Endothelial cell of umbilical vein (primary cell): ENCODE measurements at regions not wholly inside any gene's neighbourhood (a gene's known extent, or its start where the extent isn't known, plus 50 kb on each side); places are given as distances from the start of the nearest gene placed in this dataset.

Experiments
- BruUV-seq: library from RNA; stranded (reverse); fragments of 400-500 nt; replicated peaks from 2 replicates; lab custom pipeline; 2021; lab: Mats Ljungman, UMichigan
- CTCF ChIA-PET: fragments of 300-600, 350-600 bp; sonication (Branson Sonifier 250); formaldehyde crosslinking; loops from one replicate; lab custom pipeline; 2021; ENCODE audit warnings: antibody characterized with exemption, inconsistent platforms; lab: Charles Lee
- POLR2A ChIA-PET: fragments of 300-600, 350-600 bp; sonication (Branson Sonifier 250); formaldehyde crosslinking; loops from one replicate; lab custom pipeline; 2021; ENCODE audit warnings: antibody characterized with exemption, inconsistent platforms; lab: Charles Lee
- DNase-seq: peaks from one replicate; pipeline ENCODE4 v3.0.0-alpha.2; 2011; ENCODE audit warnings: low read depth, low spot score
- FAIRE-seq: peaks from 2 replicates; lab custom pipeline; 2011; peaks lifted over from hg19 to GRCh38; lab: Jason Lieb, UNC
- H2AFZ ChIP-seq: 2 replicates; pipeline ENCODE4 v1.6.0; 2012; ENCODE audit warnings: low read depth, low read length, control low read depth, inconsistent platforms
- H3K27ac ChIP-seq: 2 replicates; pipeline ENCODE4 v1.5.1; 2011; ENCODE audit warnings: low read depth, mild to moderate bottlenecking, control low read depth, low read length, moderate library complexity; ENCODE audit not compliant: insufficient read depth
- H3K27me3 ChIP-seq, 2 experiments: 2 replicates each; pipeline versions ENCODE4 v1.6.0 to v1.6.1; 2011; ENCODE audit warnings: low read length in 2 of 2, mixed read lengths in 1 of 2; ENCODE audit not compliant: control insufficient read depth in 2 of 2, insufficient read depth in 2 of 2
- H3K36me3 ChIP-seq, 2 experiments: 2 replicates in 1 of 2; 3 replicates in 1 of 2; pipeline ENCODE4 v1.5.1; 2011; ENCODE audit warnings: low read length in 2 of 2, mild to moderate bottlenecking in 1 of 2, moderate library complexity in 1 of 2; ENCODE audit not compliant: control insufficient read depth in 2 of 2, insufficient read depth in 2 of 2; ENCODE audit errors: extremely low read depth in 1 of 2
- H3K4me1 ChIP-seq: 3 replicates; pipeline ENCODE4 v1.5.1; 2011; ENCODE audit warnings: mild to moderate bottlenecking, low read length; ENCODE audit not compliant: control insufficient read depth, insufficient read depth; ENCODE audit errors: extremely low read depth
- H3K4me2 ChIP-seq: 2 replicates; pipeline ENCODE4 v1.6.1; 2011; ENCODE audit warnings: low read length, control low read depth, mixed read lengths; ENCODE audit not compliant: insufficient read depth
- H3K4me3 ChIP-seq, 3 experiments: fragments of 200-600 bp in 1 of 3; sonication (generic), shearing (Covaris generic) in 1 of 3; replicated peaks in 1 of 3; 2 replicates each; pipeline ENCODE4 v1.5.1; 2011 to 2016; ENCODE audit warnings: control low read depth in 3 of 3, low read length in 3 of 3, mild to moderate bottlenecking in 2 of 3, inconsistent platforms in 1 of 3, low read depth in 1 of 3, moderate library complexity in 1 of 3; ENCODE audit not compliant: insufficient read depth in 1 of 3
- H3K79me2 ChIP-seq: 2 replicates; pipeline ENCODE4 v1.6.0; 2012; ENCODE audit warnings: low read length, inconsistent platforms; ENCODE audit not compliant: control insufficient read depth, insufficient read depth
- H3K9ac ChIP-seq: replicated peaks from 2 replicates; pipeline ENCODE3; 2011; ENCODE audit warnings: low read length, control low read depth; ENCODE audit not compliant: insufficient read depth; ENCODE audit errors: extremely low read depth
- H3K9me1 ChIP-seq: replicated peaks from 3 replicates; pipeline ENCODE4 v1.6.0; 2011; ENCODE audit warnings: mild to moderate bottlenecking, low read length; ENCODE audit not compliant: control insufficient read depth, insufficient read depth; ENCODE audit errors: extremely low read depth
- H3K9me3 ChIP-seq: replicated peaks from 2 replicates; pipeline ENCODE4 v1.5.1; 2012; ENCODE audit warnings: low read length, inconsistent platforms; ENCODE audit not compliant: control insufficient read depth, insufficient read depth
- H4K20me1 ChIP-seq: replicated peaks from 2 replicates; pipeline ENCODE3; 2011; ENCODE audit warnings: mild to moderate bottlenecking, low read length; ENCODE audit not compliant: control insufficient read depth, insufficient read depth; ENCODE audit errors: extremely low read depth
- CTCF ChIP-seq, 2 donors: IDR thresholded peaks; 1 replicate in 1 of 2; 2 replicates in 1 of 2; pipeline ENCODE4 v1.5.1; 2011; ENCODE audit warnings: low read length in 2 of 2, mild to moderate bottlenecking in 2 of 2, moderate library complexity in 2 of 2, control low read depth in 1 of 2, inconsistent platforms in 1 of 2, low read depth in 1 of 2; ENCODE audit not compliant: insufficient read depth in 1 of 2; ENCODE audit errors: extremely low read depth in 1 of 2
- EZH2 ChIP-seq: IDR thresholded peaks from 2 replicates; pipeline ENCODE4 v1.6.1; 2012; ENCODE audit warnings: borderline replicate concordance, low read depth, mild to moderate bottlenecking, moderate library complexity, low read length, inconsistent platforms; ENCODE audit not compliant: severe bottlenecking
- GATA2 ChIP-seq: IDR thresholded peaks from 2 replicates; pipeline ENCODE4 v1.7.0; 2011; ENCODE audit warnings: low read depth, mild to moderate bottlenecking, moderate library complexity, mixed read lengths, low read length; ENCODE audit not compliant: insufficient read length, insufficient read depth
- JUN ChIP-seq: IDR thresholded peaks from 2 replicates; pipeline ENCODE4 v1.6.1; 2011; ENCODE audit warnings: borderline replicate concordance, low read depth; ENCODE audit not compliant: insufficient read length, insufficient read depth
- MAX ChIP-seq: IDR thresholded peaks from 2 replicates; pipeline ENCODE4 v1.6.1; 2011; ENCODE audit not compliant: insufficient read depth, insufficient read length
- MYC ChIP-seq: IDR thresholded peaks from one replicate; pipeline ENCODE4 v1.6.1; 2011; ENCODE audit warnings: mild to moderate bottlenecking, low read depth, low read length
- dilution Hi-C: fragments of 300-500 bp; cut with MboI; formaldehyde crosslinking; loops from one replicate; pipeline ENCODE4 v1.15.0; 2019; ENCODE audit warnings: low sequenced_read_pairs; ENCODE audit not compliant: extremely low pct_ligation_motif_present
- intact Hi-C: fragments of 100-400 bp; cut with micrococcal nuclease; formaldehyde crosslinking; loops from one replicate; pipeline ENCODE4 v1.10.0; 2022

- H2AFZ ChIP-seq: no peak overlapping the region
- no peak overlapping the region for H3K4me2 ChIP-seq
- H3K4me3 ChIP-seq: no peak overlapping the region
- no peaks in the 10 kb centered on the region for H4K20me1 ChIP-seq
- TF ChIP-seq JUN (no peak), CTCF (IDR thresholded peaks at IDR 0.05; ENCODE audit: extremely low read depth in 1 of 2, insufficient read depth in 1 of 2, low read depth in 1 of 2, low read length in 2 of 2) (no peak), MAX (no peak), GATA2 (no peak), MYC (no peak), EZH2 (no peak)
- DNase-seq: no peak
- intact Hi-C loops (no loop called here), dilution Hi-C loops (no loop called here)
- ChIA-PET CTCF (no interaction called here), POLR2A (interaction anchor here (0.8 kb wide), 1 partner anchor 524 kb away, joined by 3 read pairs; no protein-coding TSS in a partner anchor)
- H3K4me1 ChIP-seq: no peaks in the 10 kb centered on the region
- H3K9ac ChIP-seq: no peak overlapping the region
- H3K9me1 ChIP-seq: no peaks in the 10 kb centered on the region
- H3K9me3 ChIP-seq: no peaks in the 10 kb centered on the region
- no peak overlapping the region for H3K27ac ChIP-seq
- no peak for FAIRE-seq
- H3K27me3 ChIP-seq: no peaks in the 10 kb centered on the region
- no TSS peak for BruUV-seq
- H3K36me3 ChIP-seq: no peaks in the 10 kb centered on the region
- no peaks in the 10 kb centered on the region for H3K79me2 ChIP-seq
Observed at GRCh38 chr6:71139249-71139648, 149.4 kb upstream of the OGFRL1 start.
